Cardiac muscle cell (in vitro differentiated cells and primary cell): ENCODE measurements at regions not wholly inside any gene's neighbourhood (a gene's known extent, or its start where the extent isn't known, plus 50 kb on each side); places are given as distances from the start of the nearest gene placed in this dataset.
"Not testable (repeated sequence)": the region's sequence is repeated elsewhere in the genome, so short reads cannot be mapped to it uniquely, and the experiment has no call there.

Experiments
- DNase-seq, 2 donors: peaks; one replicate each; pipeline versions ENCODE4 v3.0.0 to v3.0.0-alpha.2; 2010 to 2017; ENCODE audit warnings: low read depth in 1 of 2, low spot score in 1 of 2
- H3K27ac ChIP-seq: fragments of 200-600 bp; sonication (generic); 2 replicates; pipeline ENCODE4 v1.5.1; 2016
- H3K27me3 ChIP-seq: fragments of 200-600 bp; sonication (generic); 2 replicates; pipeline ENCODE4 v1.6.0; 2016; ENCODE audit warnings: control low read depth
- H3K36me3 ChIP-seq: fragments of 200-600 bp; sonication (generic); 2 replicates; pipeline ENCODE4 v1.5.1; 2016; ENCODE audit warnings: control low read depth
- H3K4me1 ChIP-seq: fragments of 200-600 bp; sonication (generic); 2 replicates; pipeline ENCODE4 v1.8.1; 2017; ENCODE audit warnings: low read depth, mild to moderate bottlenecking, mixed run types
- H3K4me3 ChIP-seq: fragments of 200-600 bp; sonication (generic); 2 replicates; pipeline ENCODE4 v1.5.1; 2016; ENCODE audit warnings: mild to moderate bottlenecking
- H3K9me3 ChIP-seq: fragments of 200-600 bp; sonication (generic); 2 replicates; pipeline ENCODE4 v1.5.1; 2017; ENCODE audit warnings: low read depth, mild to moderate bottlenecking, control low read depth
- CTCF ChIP-seq: IDR thresholded peaks from 2 replicates; pipeline ENCODE4 v1.5.1; 2012; ENCODE audit warnings: low read depth, mild to moderate bottlenecking, low read length

DNA sequence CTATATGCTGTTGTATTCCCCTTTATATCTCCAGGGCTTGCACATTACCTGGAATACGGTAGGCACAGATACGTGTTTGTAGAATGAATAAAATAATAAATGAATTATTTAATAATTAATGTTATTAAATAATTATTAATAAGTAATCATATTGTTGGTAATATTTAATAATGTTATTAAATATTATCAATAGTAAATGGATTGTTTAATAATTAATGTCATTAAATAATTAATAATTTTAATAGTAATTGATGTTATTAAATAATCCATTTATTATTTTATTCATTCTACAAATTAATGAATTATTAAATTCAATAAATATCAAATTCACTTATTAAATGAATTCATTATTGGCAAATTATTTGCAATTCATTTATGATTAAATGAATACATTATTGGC is 175.1 kb downstream of the MATN1 start:
- H3K9me3 ChIP-seq: no peaks in the 10 kb centered on the region
- no peaks in the 10 kb centered on the region for H3K27me3 ChIP-seq
- no peak overlapping the region for H3K27ac ChIP-seq
- no peak overlapping the region for H3K4me3 ChIP-seq
- H3K4me1 ChIP-seq: no peaks in the 10 kb centered on the region
- no peak for TF ChIP-seq CTCF
- no peak for DNase-seq
- no peaks in the 10 kb centered on the region for H3K36me3 ChIP-seq

DNA sequence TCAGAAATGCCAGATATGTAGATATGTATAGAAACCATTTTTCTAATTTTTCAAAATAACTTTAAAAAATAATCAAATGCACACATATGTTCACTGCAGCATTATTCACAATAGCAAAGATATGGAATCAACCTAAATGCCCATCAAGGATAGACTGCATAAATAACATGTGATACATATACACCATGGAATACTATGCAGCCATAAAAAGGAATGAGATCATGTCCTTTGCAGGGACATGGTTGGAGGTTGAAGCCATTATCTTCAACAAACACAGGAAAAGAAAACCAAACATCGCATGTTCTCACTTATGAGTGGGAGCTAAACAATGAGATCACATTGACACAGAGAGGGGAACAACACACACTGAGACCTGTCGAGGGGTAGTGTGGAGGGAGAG is 176.1 kb downstream of the MATN1 start:
- H3K4me1 ChIP-seq, DNase-seq, H3K4me3 ChIP-seq, H3K36me3 ChIP-seq, H3K9me3 ChIP-seq, H3K27ac ChIP-seq, H3K27me3 ChIP-seq: not testable (repeated sequence)

- Histone ChIP-seq H3K9me3 (no peaks in the 10 kb centered on the region), H3K4me1 (no peaks in the 10 kb centered on the region), H3K4me3 (no peak overlapping the region), H3K27me3 (no peaks in the 10 kb centered on the region), H3K27ac (no peak overlapping the region), H3K36me3 (no peaks in the 10 kb centered on the region)
- no peak for DNase-seq
- no peak for TF ChIP-seq CTCF
Observed at GRCh38 chr1:30545365-30545764, 178.0 kb downstream of the MATN1 start.

GRCh38 chr1:30541721-30542485 is 181.5 kb downstream of the MATN1 start:
- H3K36me3 ChIP-seq: no peaks in the 10 kb centered on the region
- no peaks in the 10 kb centered on the region for H3K27me3 ChIP-seq
- TF ChIP-seq CTCF: no peak
- no peaks in the 10 kb centered on the region for H3K9me3 ChIP-seq
- H3K27ac ChIP-seq: no peak overlapping the region
- H3K4me1 ChIP-seq: no peaks in the 10 kb centered on the region
- H3K4me3 ChIP-seq: no peak overlapping the region
- DNase-seq: no peak

DNA sequence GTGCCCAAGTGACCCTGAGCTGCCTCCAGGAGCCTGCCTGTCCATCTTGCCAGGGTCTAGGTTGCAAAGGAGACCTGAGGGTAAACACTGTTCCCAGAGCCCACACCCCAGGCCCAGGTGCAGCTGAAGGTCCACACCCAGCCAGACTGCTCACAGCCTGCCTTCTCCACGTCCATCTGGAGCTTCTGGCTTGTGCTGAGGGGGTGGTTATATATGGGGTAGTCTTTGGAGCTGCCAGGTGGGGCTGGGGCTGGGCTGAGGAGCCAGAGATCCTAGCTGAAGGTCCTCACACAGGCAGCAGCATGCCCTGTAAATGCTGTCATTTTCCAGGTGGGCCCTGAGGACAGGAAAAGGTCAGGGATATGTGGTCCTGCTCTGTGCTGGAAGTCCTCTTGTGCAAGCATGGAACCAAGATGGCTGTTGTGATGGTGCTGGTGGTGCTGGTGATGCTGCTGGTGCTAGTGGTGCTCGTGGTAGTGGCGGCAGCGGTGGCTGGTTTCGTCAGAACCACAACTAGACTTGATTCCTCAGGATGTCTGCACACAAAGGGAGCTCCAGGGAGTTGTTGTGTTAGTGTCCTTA is 182.7 kb downstream of the MATN1 start:
- H3K27ac ChIP-seq: no peak overlapping the region
- H3K9me3 ChIP-seq: no peaks in the 10 kb centered on the region
- H3K27me3 ChIP-seq: no peaks in the 10 kb centered on the region
- no peak for DNase-seq
- H3K36me3 ChIP-seq: no peaks in the 10 kb centered on the region
- no peak overlapping the region for H3K4me3 ChIP-seq
- H3K4me1 ChIP-seq: no peaks in the 10 kb centered on the region
- TF ChIP-seq CTCF: no peak

GRCh38 chr1:30539884-30540283 is 183.5 kb downstream of the MATN1 start:
- no peaks in the 10 kb centered on the region for H3K9me3 ChIP-seq
- DNase-seq: no peak
- H3K36me3 ChIP-seq: no peaks in the 10 kb centered on the region
- TF ChIP-seq CTCF: no peak
- no peak overlapping the region for H3K4me3 ChIP-seq
- H3K4me1 ChIP-seq: no peaks in the 10 kb centered on the region
- H3K27me3 ChIP-seq: no peaks in the 10 kb centered on the region
- H3K27ac ChIP-seq: no peak overlapping the region
